ENCODE measurements at regions not wholly inside any gene's neighbourhood (a gene's known extent, or its start where the extent isn't known, plus 50 kb on each side); places are given as distances from the start of the nearest gene placed in this dataset.

GRCh38 chr1:106677181-106677580 lies 379.3 kb upstream of the PRMT6 start:
- Histone ChIP-seq H3K36me3 (ENCODE audit: control insufficient read depth, insufficient read depth, low read length) (no peaks in the 10 kb centered on the region), H3K27me3 (ENCODE audit: control insufficient read depth, insufficient read depth, low read length) (no peaks in the 10 kb centered on the region), H3K4me3 (ENCODE audit: low read depth, low read length) (no peak overlapping the region)
- DNase-seq (ENCODE audit: low read depth): no peak
- TF ChIP-seq CTCF (IDR thresholded peaks at IDR 0.05; ENCODE audit: insufficient read depth, low read length, poor library complexity, severe bottlenecking): no peak

- TF ChIP-seq CTCF (IDR thresholded peaks at IDR 0.05; ENCODE audit: insufficient read depth, low read length, poor library complexity, severe bottlenecking): no peak
- Histone ChIP-seq H3K36me3 (ENCODE audit: control insufficient read depth, insufficient read depth, low read length) (no peaks in the 10 kb centered on the region), H3K4me3 (ENCODE audit: low read depth, low read length) (no peak overlapping the region)
Measured at GRCh38 chr1:106677721-106678120, 378.8 kb upstream of the PRMT6 start.

GRCh38 chr1:106678279-106679050 lies 378.0 kb upstream of the PRMT6 start:
- no peak for TF ChIP-seq CTCF (IDR thresholded peaks at IDR 0.05; ENCODE audit: insufficient read depth, low read length, poor library complexity, severe bottlenecking)
- Histone ChIP-seq H3K27me3 (ENCODE audit: control insufficient read depth, insufficient read depth, low read length) (no peaks in the 10 kb centered on the region), H3K36me3 (ENCODE audit: control insufficient read depth, insufficient read depth, low read length) (no peaks in the 10 kb centered on the region), H3K4me3 (ENCODE audit: low read depth, low read length) (no peak overlapping the region)
- DNase-seq (ENCODE audit: low read depth): no peak

More at GRCh38 chr1:106677721-106678120, 378.8 kb upstream of the PRMT6 start:
- DNase-seq (ENCODE audit: low read depth): no peak
- no peaks in the 10 kb centered on the region for H3K27me3 ChIP-seq (ENCODE audit: control insufficient read depth, insufficient read depth, low read length)

- H3K36me3 ChIP-seq (ENCODE audit: control insufficient read depth, insufficient read depth, low read length): no peaks in the 10 kb centered on the region
- DNase-seq (ENCODE audit: low read depth): no peak
- no peaks in the 10 kb centered on the region for H3K27me3 ChIP-seq (ENCODE audit: control insufficient read depth, insufficient read depth, low read length)
- H3K4me3 ChIP-seq (ENCODE audit: low read depth, low read length): no peak overlapping the region
- no peak for TF ChIP-seq CTCF (IDR thresholded peaks at IDR 0.05; ENCODE audit: insufficient read depth, low read length, poor library complexity, severe bottlenecking)
Measured at GRCh38 chr1:106680216-106680615, 376.3 kb upstream of the PRMT6 start.

GRCh38 chr1:106680776-106681344 lies 375.6 kb upstream of the PRMT6 start:
- H3K27me3 ChIP-seq (ENCODE audit: control insufficient read depth, insufficient read depth, low read length): no peaks in the 10 kb centered on the region
- H3K36me3 ChIP-seq (ENCODE audit: control insufficient read depth, insufficient read depth, low read length): no peaks in the 10 kb centered on the region
- no peak for TF ChIP-seq CTCF (IDR thresholded peaks at IDR 0.05; ENCODE audit: insufficient read depth, low read length, poor library complexity, severe bottlenecking)
- H3K4me3 ChIP-seq (ENCODE audit: low read depth, low read length): no peak overlapping the region
- DNase-seq (ENCODE audit: low read depth): no peak
